Liver (tissue), 7 donors: ENCODE measurements at regions not wholly inside any gene's neighbourhood (a gene's known extent, or its start where the extent isn't known, plus 50 kb on each side); places are given as distances from the start of the nearest gene placed in this dataset.

ENCODE experiments used
- DNase-seq: peaks from one replicate; pipeline ENCODE4 v3.0.0-alpha.2; 2017; ENCODE audit warnings: low spot score
- H3K27ac ChIP-seq, 2 donors: one replicate each; pipeline ENCODE4 v1.7.0; 2013; ENCODE audit warnings: inconsistent platforms in 2 of 2, low read length in 2 of 2, control low read depth in 1 of 2, low read depth in 1 of 2, mild to moderate bottlenecking in 1 of 2
- H3K27me3 ChIP-seq, 4 donors: one replicate each; pipeline versions ENCODE4 v1.6.1 to v1.7.0; 2013; ENCODE audit warnings: low read length in 3 of 4, inconsistent platforms in 1 of 4, mild to moderate bottlenecking in 1 of 4, moderate library complexity in 1 of 4; ENCODE audit not compliant: control insufficient read depth in 4 of 4, insufficient read depth in 4 of 4
- H3K36me3 ChIP-seq, 4 donors: one replicate each; pipeline versions ENCODE4 v1.6.1 to v1.7.0; 2013; ENCODE audit warnings: low read length in 3 of 4, mild to moderate bottlenecking in 3 of 4, low read depth in 1 of 4, moderate library complexity in 1 of 4; ENCODE audit not compliant: control insufficient read depth in 4 of 4, insufficient read depth in 3 of 4
- H3K4me1 ChIP-seq, 4 donors: one replicate each; pipeline versions ENCODE4 v1.6.1 to v1.7.0; 2013; ENCODE audit warnings: low read length in 3 of 4, mild to moderate bottlenecking in 3 of 4, moderate library complexity in 1 of 4; ENCODE audit not compliant: control insufficient read depth in 4 of 4, insufficient read depth in 4 of 4
- H3K4me3 ChIP-seq, 3 donors: one replicate each; pipeline versions ENCODE4 v1.6.1 to v1.7.0; 2013; ENCODE audit warnings: low read length in 3 of 3, control low read depth in 1 of 3, low read depth in 1 of 3, mild to moderate bottlenecking in 1 of 3
- H3K9ac ChIP-seq, 2 donors: one replicate each; pipeline ENCODE4 v1.7.0; 2013; ENCODE audit warnings: low read length in 2 of 2, mild to moderate bottlenecking in 2 of 2, moderate library complexity in 2 of 2, control low read depth in 1 of 2, low read depth in 1 of 2
- H3K9me3 ChIP-seq, 4 donors: one replicate each; pipeline versions ENCODE4 v1.6.1 to v1.7.0; 2013; ENCODE audit warnings: low read length in 3 of 4; ENCODE audit not compliant: control insufficient read depth in 4 of 4
- ATF3 ChIP-seq: IDR thresholded peaks from 2 replicates; pipeline ENCODE4 v1.6.1; 2016; ENCODE audit warnings: antibody characterized with exemption
- EGR1 ChIP-seq, 2 donors: IDR thresholded peaks; 2 replicates each; pipeline ENCODE4 v1.6.1; 2016 to 2018; ENCODE audit warnings: antibody characterized with exemption in 2 of 2, low read depth in 2 of 2
- FOXA1 ChIP-seq: IDR thresholded peaks from 2 replicates; pipeline ENCODE4 v1.6.1; 2016; ENCODE audit warnings: antibody characterized with exemption
- FOXA2 ChIP-seq: IDR thresholded peaks from 2 replicates; pipeline ENCODE4 v1.6.1; 2016; ENCODE audit warnings: antibody characterized with exemption
- GABPA ChIP-seq, 2 donors: IDR thresholded peaks in 1 of 2; conservative IDR thresholded peaks in 1 of 2; 2 replicates each; pipeline ENCODE4 v1.6.1; 2016; ENCODE audit warnings: antibody characterized with exemption in 2 of 2, mild to moderate bottlenecking in 1 of 2, moderate library complexity in 1 of 2
- HNF4A ChIP-seq, 2 donors: conservative IDR thresholded peaks; 2 replicates each; pipeline ENCODE4 v1.6.1; 2016; ENCODE audit warnings: antibody characterized with exemption in 2 of 2, mild to moderate bottlenecking in 2 of 2
- HNF4G ChIP-seq: IDR thresholded peaks from 2 replicates; pipeline ENCODE4 v1.6.1; 2016; ENCODE audit warnings: antibody characterized with exemption
- JUND ChIP-seq, 2 donors: IDR thresholded peaks; 2 replicates each; pipeline ENCODE4 v1.6.1; 2016; ENCODE audit warnings: antibody characterized with exemption in 2 of 2
- NR2F2 ChIP-seq: IDR thresholded peaks from 2 replicates; pipeline ENCODE4 v1.6.1; 2016; ENCODE audit warnings: antibody characterized with exemption
- RAD21 ChIP-seq, 2 donors: IDR thresholded peaks; 2 replicates each; pipeline ENCODE4 v1.6.1; 2016; ENCODE audit warnings: antibody characterized with exemption in 2 of 2, mild to moderate bottlenecking in 2 of 2
- REST ChIP-seq: IDR thresholded peaks from 2 replicates; pipeline ENCODE4 v1.6.1; 2016; ENCODE audit warnings: antibody characterized with exemption, mild to moderate bottlenecking
- RXRA ChIP-seq, 2 donors: IDR thresholded peaks; 2 replicates each; pipeline ENCODE4 v1.6.1; 2017 to 2018; ENCODE audit warnings: antibody characterized with exemption in 2 of 2, mild to moderate bottlenecking in 1 of 2
- SP1 ChIP-seq: IDR thresholded peaks from 2 replicates; pipeline ENCODE4 v1.6.1; 2018; ENCODE audit warnings: antibody characterized with exemption, mild to moderate bottlenecking
- TAF1 ChIP-seq: conservative IDR thresholded peaks from 2 replicates; pipeline ENCODE4 v1.6.1; 2016; ENCODE audit warnings: antibody characterized with exemption, mild to moderate bottlenecking
- YY1 ChIP-seq: IDR thresholded peaks from 2 replicates; pipeline ENCODE4 v1.6.1; 2016; ENCODE audit warnings: antibody characterized with exemption, mild to moderate bottlenecking
- ZBTB33 ChIP-seq: IDR thresholded peaks from 2 replicates; pipeline ENCODE4 v1.6.1; 2016; ENCODE audit warnings: antibody characterized with exemption
- WGBS: extraction: QIAGEN DNeasy Blood & Tissue Kit; methylation state at CpG from one replicate; pipeline ENCODE4 v1.1.7; 2013; 5-methylcytosine and 5-hydroxymethylcytosine counted together
- donor health status: healthy.
- donor health status: healthy.
- donor health status: healthy.
- donor health status: healthy.

GRCh38 chr22:49067504-49067903, 760.2 kb downstream of the BRD1 start:
- no peak overlapping the region for H3K27ac ChIP-seq
- H3K9me3 ChIP-seq = no peaks in the 10 kb centered on the region
- WGBS = 81% methylated on average over 4 of the region's 4 CpGs
- no peaks in the 10 kb centered on the region for H3K36me3 ChIP-seq
- no peak for DNase-seq
- TF ChIP-seq EGR1 (IDR thresholded peaks at IDR 0.05; ENCODE audit: low read depth in 2 of 2) (no peak), ZBTB33 (no peak), HNF4A (conservative IDR thresholded peaks at IDR 0.05) (no peak)
- no peak overlapping the region for H3K9ac ChIP-seq
- peaks cover 0 to 7% (median 4%) of the 10 kb centered on the region in 4 donors for H3K27me3 ChIP-seq
- H3K4me1 ChIP-seq = no peaks in the 10 kb centered on the region
- H3K4me3 ChIP-seq = no peak overlapping the region

- Histone ChIP-seq H3K4me3 (no peak overlapping the region), H3K27me3 (peaks cover 0 to 7% (median 4%) of the 10 kb centered on the region in 4 donors), H3K9me3 (no peaks in the 10 kb centered on the region), H3K4me1 (no peaks in the 10 kb centered on the region), H3K36me3 (no peaks in the 10 kb centered on the region), H3K9ac (no peak overlapping the region), H3K27ac (no peak overlapping the region)
- TF ChIP-seq FOXA2 (no peak), REST (no peak), RAD21 (IDR thresholded peaks at IDR 0.05) (no peak), ATF3 (no peak), RXRA (IDR thresholded peaks at IDR 0.05) (no peak), HNF4A (conservative IDR thresholded peaks at IDR 0.05) (no peak), EGR1 (IDR thresholded peaks at IDR 0.05; ENCODE audit: low read depth in 2 of 2) (no peak), FOXA1 (no peak), JUND (IDR thresholded peaks at IDR 0.05) (no peak), SP1 (no peak), NR2F2 (no peak), GABPA (IDR thresholded peaks at IDR 0.05 in 1 of 2, conservative IDR thresholded peaks at IDR 0.05 in 1 of 2) (no peak), TAF1 (no peak)
- 79% methylated on average over 9 of the region's 9 CpGs for WGBS
- DNase-seq = no peak
These were observed 761.1 kb downstream of the BRD1 start for GRCh38 chr22:49066619-49067018.

- no peak for DNase-seq
- H3K4me3 ChIP-seq = no peak overlapping the region
- 62% methylated on average over 7 of the region's 7 CpGs for WGBS
- no peaks in the 10 kb centered on the region for H3K4me1 ChIP-seq
- no peaks in the 10 kb centered on the region for H3K9me3 ChIP-seq
- H3K36me3 ChIP-seq = no peaks in the 10 kb centered on the region
- H3K9ac ChIP-seq = no peak overlapping the region
- H3K27me3 ChIP-seq = peaks cover 0 to 5% (median 4%) of the 10 kb centered on the region in 4 donors
- H3K27ac ChIP-seq = no peak overlapping the region
- no peak for TF ChIP-seq GABPA (IDR thresholded peaks at IDR 0.05 in 1 of 2, conservative IDR thresholded peaks at IDR 0.05 in 1 of 2)
- no peak for TF ChIP-seq HNF4A (conservative IDR thresholded peaks at IDR 0.05)
- TF ChIP-seq FOXA1 = no peak
- TF ChIP-seq HNF4G = no peak
- no peak for TF ChIP-seq YY1
- TF ChIP-seq ZBTB33 = no peak
- TF ChIP-seq ATF3 = no peak
- no peak for TF ChIP-seq JUND (IDR thresholded peaks at IDR 0.05)
- TF ChIP-seq RAD21 (IDR thresholded peaks at IDR 0.05) = no peak
- no peak for TF ChIP-seq RXRA (IDR thresholded peaks at IDR 0.05)
- no peak for TF ChIP-seq REST
- TF ChIP-seq EGR1 (IDR thresholded peaks at IDR 0.05; ENCODE audit: low read depth in 2 of 2) = no peak
These were observed 762.8 kb downstream of the BRD1 start for GRCh38 chr22:49064836-49065235.
